H1 (cell line): ENCODE measurements at regions not wholly inside any gene's neighbourhood (a gene's known extent, or its start where the extent isn't known, plus 50 kb on each side); places are given as distances from the start of the nearest gene placed in this dataset.

Experiments used
- POU5F1 ChIP-seq: IDR thresholded peaks from 2 replicates; pipeline ENCODE4 v1.6.1; 2011; ENCODE audit warnings: low read depth, mild to moderate bottlenecking, low read length, moderate library complexity

DNA sequence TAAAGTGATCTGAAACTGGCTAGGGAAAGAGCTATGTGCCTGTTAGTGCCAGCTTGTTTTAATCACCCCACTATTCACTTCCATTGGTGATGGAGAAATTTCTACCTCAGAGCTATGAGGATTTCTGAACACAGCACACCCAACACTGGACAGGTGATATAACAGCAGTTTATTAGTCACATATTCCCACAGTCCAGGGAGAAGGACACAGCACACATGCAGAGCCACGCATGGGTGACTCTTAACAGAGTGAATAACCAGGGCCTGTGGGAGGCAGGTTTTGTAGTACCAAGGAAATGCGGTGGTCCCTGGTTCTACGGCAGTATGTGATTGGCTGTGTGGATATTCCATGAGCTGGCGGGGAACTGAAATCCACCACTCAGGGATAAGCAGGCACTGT lies 455.1 kb downstream of the BTG1 start (continued):
- no peak for TF ChIP-seq POU5F1
